HG03354 (cell line): ENCODE measurements at regions not wholly inside any gene's neighbourhood (a gene's known extent, or its start where the extent isn't known, plus 50 kb on each side); places are given as distances from the start of the nearest gene placed in this dataset.

Experiments
- ATAC-seq: cut with Tn5 transposase; IDR thresholded peaks from one replicate; pipeline ENCODE4 v1.9.1; 2021; ENCODE audit warnings: mild to moderate bottlenecking; ENCODE audit not compliant: unreplicated experiment, poor library complexity, severe bottlenecking

GRCh38 chr12:124491310-124491709 lies 76.1 kb downstream of the NCOR2 start:
- ATAC-seq, result no peak

GRCh38 chr12:124490584-124491305 lies 76.7 kb downstream of the NCOR2 start:
- no peak for ATAC-seq

GRCh38 chr12:124489915-124490583 lies 77.4 kb downstream of the NCOR2 start:
- ATAC-seq, result no peak

GRCh38 chr12:124489220-124489619 lies 78.2 kb downstream of the NCOR2 start:
- no peak for ATAC-seq

GRCh38 chr12:124488520-124488919 lies 78.9 kb downstream of the NCOR2 start:
- ATAC-seq, result no peak

- no peak for ATAC-seq
Measured at GRCh38 chr12:124487834-124488165, 79.6 kb downstream of the NCOR2 start.

GRCh38 chr12:124487066-124487833 lies 80.2 kb downstream of the NCOR2 start:
- ATAC-seq, result no peak

- ATAC-seq, result no peak
Measured at GRCh38 chr12:124486346-124486963, 81.0 kb downstream of the NCOR2 start.

GRCh38 chr12:124485371-124485770 lies 82.0 kb downstream of the NCOR2 start:
- ATAC-seq, result no peak

GRCh38 chr12:124484526-124484953 lies 82.9 kb downstream of the NCOR2 start:
- ATAC-seq, result no peak

- ATAC-seq, result no peak
Measured at GRCh38 chr12:124484067-124484466, 83.3 kb downstream of the NCOR2 start.

- ATAC-seq, result no peak
Measured at GRCh38 chr12:124482901-124483799, 84.3 kb downstream of the NCOR2 start.

- ATAC-seq, result no peak
Measured at GRCh38 chr12:124482567-124482893, 84.9 kb downstream of the NCOR2 start.

- ATAC-seq, result peak; percentile 59
Measured at GRCh38 chr12:124481772-124482566, 85.4 kb downstream of the NCOR2 start.

- no peak for ATAC-seq
Measured at GRCh38 chr12:124481257-124481750, 86.1 kb downstream of the NCOR2 start.

- peak; percentile 73 for ATAC-seq
Measured at GRCh38 chr12:124480469-124481256, 86.7 kb downstream of the NCOR2 start.

- ATAC-seq, result no peak
Measured at GRCh38 chr12:124479680-124480468, 87.5 kb downstream of the NCOR2 start.
